GM12801 (cell line): ENCODE measurements at regions not wholly inside any gene's neighbourhood (a gene's known extent, or its start where the extent isn't known, plus 50 kb on each side); places are given as distances from the start of the nearest gene placed in this dataset.

Experiments used
- TF ChIP-seq, protein P1 (sequence below): IDR thresholded peaks from one replicate; pipeline ENCODE4 v1.5.1; 2011; ENCODE audit warnings: control low read depth; ENCODE audit not compliant: insufficient read length; ENCODE audit errors: extremely low read depth

DNA sequence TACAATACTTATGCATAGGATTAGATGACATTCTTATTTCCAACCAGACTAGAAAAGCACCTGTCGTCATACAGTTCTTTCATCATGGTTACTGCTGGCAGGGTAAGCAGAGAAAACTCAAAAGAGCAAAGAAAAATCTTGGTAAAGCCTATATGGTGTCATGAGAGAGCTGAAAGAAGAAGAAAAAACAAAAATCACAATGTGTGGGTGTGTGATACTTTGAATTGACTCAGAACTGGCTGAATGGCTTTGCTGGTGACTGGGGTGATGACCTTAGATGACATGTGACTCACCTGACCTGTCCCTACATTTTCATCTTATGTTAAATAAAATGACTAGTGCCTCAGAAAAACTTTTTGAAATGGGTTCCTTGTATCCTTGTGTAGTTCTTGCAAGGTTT is 278.1 kb upstream of the LMO3 start:
- TF ChIP-seq, protein P1, sequence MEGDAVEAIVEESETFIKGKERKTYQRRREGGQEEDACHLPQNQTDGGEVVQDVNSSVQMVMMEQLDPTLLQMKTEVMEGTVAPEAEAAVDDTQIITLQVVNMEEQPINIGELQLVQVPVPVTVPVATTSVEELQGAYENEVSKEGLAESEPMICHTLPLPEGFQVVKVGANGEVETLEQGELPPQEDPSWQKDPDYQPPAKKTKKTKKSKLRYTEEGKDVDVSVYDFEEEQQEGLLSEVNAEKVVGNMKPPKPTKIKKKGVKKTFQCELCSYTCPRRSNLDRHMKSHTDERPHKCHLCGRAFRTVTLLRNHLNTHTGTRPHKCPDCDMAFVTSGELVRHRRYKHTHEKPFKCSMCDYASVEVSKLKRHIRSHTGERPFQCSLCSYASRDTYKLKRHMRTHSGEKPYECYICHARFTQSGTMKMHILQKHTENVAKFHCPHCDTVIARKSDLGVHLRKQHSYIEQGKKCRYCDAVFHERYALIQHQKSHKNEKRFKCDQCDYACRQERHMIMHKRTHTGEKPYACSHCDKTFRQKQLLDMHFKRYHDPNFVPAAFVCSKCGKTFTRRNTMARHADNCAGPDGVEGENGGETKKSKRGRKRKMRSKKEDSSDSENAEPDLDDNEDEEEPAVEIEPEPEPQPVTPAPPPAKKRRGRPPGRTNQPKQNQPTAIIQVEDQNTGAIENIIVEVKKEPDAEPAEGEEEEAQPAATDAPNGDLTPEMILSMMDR: no peak

DNA sequence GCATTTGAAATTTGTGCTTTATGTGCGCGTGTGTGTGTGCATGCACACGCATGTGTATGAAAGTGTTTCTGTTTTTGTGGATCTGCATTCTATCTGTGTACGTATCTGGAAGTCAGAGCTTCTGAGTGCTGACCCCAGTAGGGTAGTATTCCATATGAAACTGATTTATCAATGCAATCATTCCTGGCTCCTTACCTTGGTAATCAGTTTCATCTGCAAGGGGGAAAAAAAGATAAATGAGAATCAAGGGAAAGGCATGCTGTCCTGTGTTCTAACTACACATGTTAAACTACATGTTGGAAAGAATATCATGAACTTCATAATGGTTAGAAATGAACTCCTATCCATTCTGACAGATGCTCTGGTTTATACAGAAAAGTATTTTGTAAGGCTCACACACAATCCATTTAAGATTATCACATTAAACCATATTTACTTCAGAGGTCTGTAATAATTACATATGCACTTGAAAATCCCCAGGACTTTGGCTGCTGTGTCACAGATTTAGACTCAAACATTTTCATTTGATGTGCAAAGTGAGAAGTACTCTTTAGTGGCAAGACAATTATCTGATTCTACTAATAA is 276.1 kb upstream of the LMO3 start:
- TF ChIP-seq, protein P1: no peak

DNA sequence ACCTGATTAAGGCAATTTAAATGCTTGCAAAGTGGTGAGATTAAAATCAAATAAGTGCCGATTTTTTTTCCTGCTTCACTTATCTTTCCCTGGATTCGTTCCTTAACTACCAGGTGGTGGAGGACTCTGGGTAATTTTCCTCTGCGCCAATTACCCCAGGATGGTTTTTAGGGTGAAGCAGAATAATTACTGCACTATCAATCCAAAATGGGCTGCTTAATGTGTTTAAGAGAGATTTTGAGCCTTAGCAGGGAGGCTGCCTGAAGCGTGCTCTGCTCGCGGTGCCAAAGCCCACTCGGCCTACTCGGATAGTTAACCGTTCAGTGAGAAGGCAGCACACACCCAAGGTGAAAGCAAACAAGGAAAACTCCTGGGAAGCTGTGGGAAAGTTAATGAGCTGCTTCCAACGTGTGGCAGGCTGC is 274.9 kb upstream of the LMO3 start:
- TF ChIP-seq, protein P1: no peak

DNA sequence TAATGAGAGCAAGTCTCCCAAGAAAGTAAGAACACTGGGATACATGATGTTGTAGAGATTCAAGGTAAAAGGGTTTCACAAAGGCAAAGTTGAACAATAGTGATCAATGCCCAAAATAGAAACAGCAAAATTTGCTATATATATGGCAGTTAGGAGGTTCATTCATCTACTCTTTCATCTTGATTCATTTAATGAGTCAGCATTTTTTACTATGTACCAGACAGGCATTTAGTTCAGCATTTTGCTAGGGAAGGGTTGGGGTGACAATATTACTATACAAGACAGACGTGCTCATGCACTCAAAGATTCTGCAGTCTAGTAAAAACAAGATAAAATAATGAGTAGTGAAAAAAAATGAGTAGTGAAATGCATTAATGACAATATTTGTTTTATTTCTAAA is 264.9 kb upstream of the LMO3 start:
- TF ChIP-seq, protein P1: no peak

DNA sequence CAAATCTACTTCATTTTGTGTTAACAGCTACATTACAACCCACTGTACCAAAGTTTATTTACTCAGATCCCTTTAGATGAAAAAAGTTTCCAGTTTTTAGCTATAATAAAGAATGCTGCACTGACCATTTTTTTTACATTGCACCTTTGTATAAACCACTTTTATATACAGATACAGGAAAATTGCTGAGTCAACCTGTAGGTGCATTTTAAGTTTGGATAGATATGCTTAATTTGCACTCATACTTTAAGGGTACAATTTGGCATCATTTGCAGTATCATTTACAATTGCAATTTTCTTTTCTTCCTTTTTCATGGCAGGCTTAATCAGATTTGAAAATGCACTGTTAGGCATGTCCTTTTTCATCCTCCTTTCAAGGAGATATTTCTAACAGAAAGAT is 257.8 kb upstream of the LMO3 start:
- TF ChIP-seq, protein P1: no peak

DNA sequence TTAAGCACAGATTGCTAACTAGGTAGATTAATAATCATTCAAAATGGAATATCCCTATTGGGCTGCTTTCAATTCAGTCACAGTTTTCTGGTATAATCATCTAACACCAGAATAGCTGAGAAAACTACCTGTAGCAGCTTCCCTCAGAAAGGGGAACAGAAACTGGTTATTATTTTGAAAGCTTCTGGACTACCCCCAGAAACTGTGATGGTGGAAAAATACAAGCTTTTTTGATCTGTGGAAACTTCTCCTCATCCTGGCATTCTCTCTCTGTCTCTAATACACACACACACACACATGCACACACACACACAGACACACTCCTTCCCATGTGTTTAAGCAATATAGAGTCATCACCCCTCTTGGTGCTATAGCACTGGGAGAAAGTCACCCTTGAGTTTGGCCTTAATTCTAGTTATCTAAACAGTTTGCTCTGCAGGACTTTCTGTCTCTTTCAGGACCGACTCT is 251.5 kb upstream of the LMO3 start:
- TF ChIP-seq, protein P1: no peak

DNA sequence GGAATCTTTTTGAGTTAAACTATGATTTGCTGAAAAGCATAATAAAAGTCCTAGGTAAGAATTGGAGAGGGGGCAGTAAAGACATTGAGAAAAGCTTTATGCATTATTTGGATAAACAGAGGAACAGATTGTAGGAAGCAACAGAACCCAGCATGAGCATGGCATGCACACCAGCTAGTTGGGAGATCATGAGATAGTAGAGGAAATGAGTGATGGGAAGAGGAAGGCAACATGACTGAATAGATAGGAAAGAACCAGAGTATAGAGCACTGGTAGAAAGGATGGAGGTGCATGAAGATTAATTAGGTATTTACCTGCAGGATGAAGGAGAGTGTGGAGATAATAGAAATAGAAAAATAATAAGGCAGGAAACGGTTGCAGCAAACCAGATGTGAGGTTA is 248.5 kb upstream of the LMO3 start:
- TF ChIP-seq, protein P1: no peak
